ENCODE measurements at regions not wholly inside any gene's neighbourhood (a gene's known extent, or its start where the extent isn't known, plus 50 kb on each side); places are given as distances from the start of the nearest gene placed in this dataset.

- TF ChIP-seq YY1 (IDR thresholded peaks at IDR 0.05; ENCODE audit: insufficient read depth, insufficient read length) (no peak), ZNF274 (IDR thresholded peaks at IDR 0.05; ENCODE audit: low read depth, low read length) (no peak), SUZ12 (IDR thresholded peaks at IDR 0.05; ENCODE audit: extremely low read depth, insufficient read depth, insufficient read length) (no peak)
Observed at GRCh38 chr13:64808704-64809103, 2421.4 kb downstream of the PCDH9 start.
